ENCODE measurements at regions not wholly inside any gene's neighbourhood (a gene's known extent, or its start where the extent isn't known, plus 50 kb on each side); places are given as distances from the start of the nearest gene placed in this dataset.

GRCh38 chr6:135658916-135659315 lies 161.4 kb upstream of the AHI1 start:
- DNase-seq (ENCODE audit: low read depth in 1 of 2, low spot score in 1 of 2): no peak
- no peak for TF ChIP-seq GABPA (IDR thresholded peaks at IDR 0.05; ENCODE audit: low read depth)
- TF ChIP-seq SPI1 (IDR thresholded peaks at IDR 0.05; ENCODE audit: borderline replicate concordance, low read depth): no peak
- no peak for TF ChIP-seq REST (IDR thresholded peaks at IDR 0.05; ENCODE audit: insufficient replicate concordance, low read depth)
- TF ChIP-seq CTCF (IDR thresholded peaks at IDR 0.05; ENCODE audit: insufficient read depth, low read length): no peak
- TF ChIP-seq POLR2AphosphoS5 (IDR thresholded peaks at IDR 0.05; ENCODE audit: low read depth): no peak
- no peaks in the 10 kb centered on the region for H3K27me3 ChIP-seq (ENCODE audit: insufficient read depth, poor library complexity, severe bottlenecking)
- no peak overlapping the region for H3K27ac ChIP-seq (replicated peaks)
- no peak overlapping the region for H3K4me3 ChIP-seq (replicated peaks; ENCODE audit: insufficient read depth, low read length)

- H3K27me3 ChIP-seq (ENCODE audit: insufficient read depth, poor library complexity, severe bottlenecking): no peaks in the 10 kb centered on the region
- TF ChIP-seq POLR2AphosphoS5 (IDR thresholded peaks at IDR 0.05; ENCODE audit: low read depth) (no peak), REST (IDR thresholded peaks at IDR 0.05; ENCODE audit: insufficient replicate concordance, low read depth) (no peak), GABPA (IDR thresholded peaks at IDR 0.05; ENCODE audit: low read depth) (no peak), CTCF (IDR thresholded peaks at IDR 0.05; ENCODE audit: insufficient read depth, low read length) (no peak), SPI1 (IDR thresholded peaks at IDR 0.05; ENCODE audit: borderline replicate concordance, low read depth) (no peak)
- H3K4me3 ChIP-seq (replicated peaks; ENCODE audit: insufficient read depth, low read length): no peak overlapping the region
- no peak for DNase-seq (ENCODE audit: low read depth in 1 of 2, low spot score in 1 of 2)
- H3K27ac ChIP-seq (replicated peaks): no peak overlapping the region
These were observed 167.0 kb upstream of the AHI1 start for GRCh38 chr6:135664527-135664926.

GRCh38 chr6:135665935-135666334 lies 168.4 kb upstream of the AHI1 start:
- Histone ChIP-seq H3K4me3 (replicated peaks; ENCODE audit: insufficient read depth, low read length) (no peak overlapping the region), H3K27ac (replicated peaks) (no peak overlapping the region), H3K27me3 (ENCODE audit: insufficient read depth, poor library complexity, severe bottlenecking) (no peaks in the 10 kb centered on the region)
- TF ChIP-seq POLR2AphosphoS5 (IDR thresholded peaks at IDR 0.05; ENCODE audit: low read depth): no peak
- no peak for TF ChIP-seq SPI1 (IDR thresholded peaks at IDR 0.05; ENCODE audit: borderline replicate concordance, low read depth)
- no peak for TF ChIP-seq REST (IDR thresholded peaks at IDR 0.05; ENCODE audit: insufficient replicate concordance, low read depth)
- TF ChIP-seq GABPA (IDR thresholded peaks at IDR 0.05; ENCODE audit: low read depth): no peak
- no peak for TF ChIP-seq CTCF (IDR thresholded peaks at IDR 0.05; ENCODE audit: insufficient read depth, low read length)
- DNase-seq (ENCODE audit: low read depth in 1 of 2, low spot score in 1 of 2): no peak
